SK-N-SH treated with all-trans-retinoic acid at 6 μM for 48 hours (cell line): ENCODE measurements at regions not wholly inside any gene's neighbourhood (a gene's known extent, or its start where the extent isn't known, plus 50 kb on each side); places are given as distances from the start of the nearest gene placed in this dataset.

Experiments
- ATAC-seq: fragments of 200-7000 bp; cut with Tn5 transposase; 3 replicates; pipeline ENCODE4 v1.9.1; 2020; ENCODE audit warnings: mild to moderate bottlenecking, moderate library complexity
- ARNTL ChIP-seq: fragments of 450-650 bp; formaldehyde crosslinking; IDR thresholded peaks from 2 replicates; pipeline ENCODE4 v1.5.0; 2020; ENCODE audit warnings: low read depth, mild to moderate bottlenecking, moderate library complexity, borderline replicate concordance
- BACH2 ChIP-seq: fragments of 250-450 bp; sonication (Bioruptor Pico); IDR thresholded peaks from 2 replicates; pipeline ENCODE4 v1.9.0; 2021; ENCODE audit warnings: mild to moderate bottlenecking, borderline replicate concordance
- CSDC2 ChIP-seq: fragments of 250-450 bp; sonication (Bioruptor Pico); IDR thresholded peaks from 2 replicates; pipeline ENCODE4 v1.5.0; 2020; ENCODE audit warnings: mild to moderate bottlenecking, moderate library complexity
- ESRRG ChIP-seq: fragments of 250-450 bp; sonication (Bioruptor Pico); IDR thresholded peaks from 2 replicates; pipeline ENCODE4 v1.6.1; 2021; ENCODE audit warnings: mild to moderate bottlenecking
- GLIS3 ChIP-seq: fragments of 250-450 bp; sonication (Bioruptor Pico); IDR thresholded peaks from 2 replicates; pipeline ENCODE4 v1.5.0; 2020; ENCODE audit warnings: mild to moderate bottlenecking, moderate library complexity
- ISL1 ChIP-seq: fragments of 250-450 bp; sonication (Bioruptor Pico); IDR thresholded peaks from 2 replicates; pipeline ENCODE4 v2.1.2; 2022; ENCODE audit warnings: mild to moderate bottlenecking, moderate library complexity
- OSR1 ChIP-seq: fragments of 250-450 bp; sonication (Bioruptor Pico); IDR thresholded peaks from 2 replicates; pipeline ENCODE4 v1.8.0; 2022; ENCODE audit warnings: moderate library complexity, mild to moderate bottlenecking, inconsistent platforms
- PPARA ChIP-seq: fragments of 250-450 bp; sonication (Bioruptor Pico); IDR thresholded peaks from 2 replicates; pipeline ENCODE4 v1.5.0; 2020; ENCODE audit warnings: mild to moderate bottlenecking, borderline replicate concordance
- RARB ChIP-seq: fragments of 250-450 bp; sonication (Bioruptor Pico); IDR thresholded peaks from 2 replicates; pipeline ENCODE4 v1.8.0; 2021; ENCODE audit warnings: mild to moderate bottlenecking, moderate library complexity
- SNAI2 ChIP-seq: fragments of 250-450 bp; sonication (Bioruptor Pico); IDR thresholded peaks from 2 replicates; pipeline ENCODE4 v1.5.0; 2020; ENCODE audit warnings: mild to moderate bottlenecking, moderate library complexity
- TOX ChIP-seq: fragments of 250-450 bp; sonication (Bioruptor Pico); IDR thresholded peaks from 2 replicates; pipeline ENCODE4 v1.8.0; 2021; ENCODE audit warnings: mild to moderate bottlenecking, moderate library complexity, borderline replicate concordance
- ZC3H10 ChIP-seq: fragments of 250-450 bp; sonication (Bioruptor Pico); IDR thresholded peaks from 2 replicates; pipeline ENCODE4 v1.5.1; 2021; ENCODE audit warnings: mild to moderate bottlenecking, moderate library complexity
- ZFP3 ChIP-seq: fragments of 250-450 bp; sonication (Bioruptor Pico); IDR thresholded peaks from 2 replicates; pipeline ENCODE4 v1.5.0; 2020; ENCODE audit warnings: mild to moderate bottlenecking, moderate library complexity
- ZFP30 ChIP-seq: fragments of 450-650 bp; formaldehyde crosslinking; IDR thresholded peaks from 2 replicates; pipeline ENCODE4 v1.5.0; 2022; ENCODE audit warnings: mild to moderate bottlenecking, moderate library complexity
- ZNF565 ChIP-seq: fragments of 450-650 bp; formaldehyde crosslinking; conservative IDR thresholded peaks from 2 replicates; pipeline ENCODE4 v1.5.0; 2020; ENCODE audit warnings: low read depth, mild to moderate bottlenecking, moderate library complexity
- ZNF70 ChIP-seq: fragments of 450-650 bp; formaldehyde crosslinking; IDR thresholded peaks from 2 replicates; pipeline ENCODE4 v1.5.0; 2020; ENCODE audit warnings: mild to moderate bottlenecking, moderate library complexity
- ZNF8 ChIP-seq: fragments of 450-650 bp; formaldehyde crosslinking; IDR thresholded peaks from 2 replicates; pipeline ENCODE4 v1.5.0; 2020; ENCODE audit warnings: mild to moderate bottlenecking, moderate library complexity
- TF ChIP-seq, protein P1 (sequence below): fragments of 250-450 bp; sonication (Bioruptor Pico); IDR thresholded peaks from 2 replicates; pipeline ENCODE4 v1.8.0; 2020; ENCODE audit warnings: mild to moderate bottlenecking, moderate library complexity, borderline replicate concordance
- TF ChIP-seq, protein P2 (sequence below): fragments of 250-450 bp; sonication (Bioruptor Pico); IDR thresholded peaks from 2 replicates; pipeline ENCODE4 v1.8.0; 2021; ENCODE audit warnings: low read depth, mild to moderate bottlenecking, moderate library complexity, borderline replicate concordance
- TF ChIP-seq, protein P3 (sequence below): fragments of 250-450 bp; sonication (Bioruptor Pico); IDR thresholded peaks from 2 replicates; pipeline ENCODE4 v1.5.1; 2020; ENCODE audit warnings: low read depth, mild to moderate bottlenecking, moderate library complexity
- TF ChIP-seq, protein P4 (sequence below): fragments of 250-450 bp; sonication (Bioruptor Pico); IDR thresholded peaks from 2 replicates; pipeline ENCODE4 v1.5.1; 2021; ENCODE audit warnings: mild to moderate bottlenecking, moderate library complexity

DNA sequence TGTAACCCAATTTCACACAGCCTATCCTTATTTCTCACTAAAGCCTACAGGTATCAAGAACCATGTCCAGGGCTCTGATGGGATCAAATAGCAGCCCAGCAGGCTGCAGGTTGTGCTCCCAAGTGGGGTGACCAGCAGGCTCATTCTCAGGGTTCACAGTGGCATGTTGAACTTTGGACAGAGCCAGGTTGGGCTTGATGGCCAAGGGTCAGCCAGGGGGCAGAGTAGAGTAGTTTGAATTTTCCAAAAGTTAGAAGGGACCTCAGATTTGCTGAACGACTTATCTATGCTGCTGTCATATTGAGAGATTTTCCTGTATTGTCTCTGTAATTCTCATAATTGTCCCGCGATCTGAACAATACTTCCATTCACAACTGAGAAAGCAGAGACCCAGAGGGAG, 310.8 kb upstream of the BOD1L1 start (continued):
- TF ChIP-seq, protein P1, sequence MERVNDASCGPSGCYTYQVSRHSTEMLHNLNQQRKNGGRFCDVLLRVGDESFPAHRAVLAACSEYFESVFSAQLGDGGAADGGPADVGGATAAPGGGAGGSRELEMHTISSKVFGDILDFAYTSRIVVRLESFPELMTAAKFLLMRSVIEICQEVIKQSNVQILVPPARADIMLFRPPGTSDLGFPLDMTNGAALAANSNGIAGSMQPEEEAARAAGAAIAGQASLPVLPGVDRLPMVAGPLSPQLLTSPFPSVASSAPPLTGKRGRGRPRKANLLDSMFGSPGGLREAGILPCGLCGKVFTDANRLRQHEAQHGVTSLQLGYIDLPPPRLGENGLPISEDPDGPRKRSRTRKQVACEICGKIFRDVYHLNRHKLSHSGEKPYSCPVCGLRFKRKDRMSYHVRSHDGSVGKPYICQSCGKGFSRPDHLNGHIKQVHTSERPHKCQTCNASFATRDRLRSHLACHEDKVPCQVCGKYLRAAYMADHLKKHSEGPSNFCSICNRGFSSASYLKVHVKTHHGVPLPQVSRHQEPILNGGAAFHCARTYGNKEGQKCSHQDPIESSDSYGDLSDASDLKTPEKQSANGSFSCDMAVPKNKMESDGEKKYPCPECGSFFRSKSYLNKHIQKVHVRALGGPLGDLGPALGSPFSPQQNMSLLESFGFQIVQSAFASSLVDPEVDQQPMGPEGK (CRISPR knock-in tag), result no peak
- TF ChIP-seq ZC3H10 (CRISPR knock-in tag) (no peak), CSDC2 (CRISPR knock-in tag) (no peak), ARNTL (CRISPR knock-in tag) (no peak), OSR1 (CRISPR knock-in tag) (no peak), ZFP30 (no peak), ZFP3 (no peak), TOX (CRISPR knock-in tag) (no peak)
- TF ChIP-seq, protein P2, sequence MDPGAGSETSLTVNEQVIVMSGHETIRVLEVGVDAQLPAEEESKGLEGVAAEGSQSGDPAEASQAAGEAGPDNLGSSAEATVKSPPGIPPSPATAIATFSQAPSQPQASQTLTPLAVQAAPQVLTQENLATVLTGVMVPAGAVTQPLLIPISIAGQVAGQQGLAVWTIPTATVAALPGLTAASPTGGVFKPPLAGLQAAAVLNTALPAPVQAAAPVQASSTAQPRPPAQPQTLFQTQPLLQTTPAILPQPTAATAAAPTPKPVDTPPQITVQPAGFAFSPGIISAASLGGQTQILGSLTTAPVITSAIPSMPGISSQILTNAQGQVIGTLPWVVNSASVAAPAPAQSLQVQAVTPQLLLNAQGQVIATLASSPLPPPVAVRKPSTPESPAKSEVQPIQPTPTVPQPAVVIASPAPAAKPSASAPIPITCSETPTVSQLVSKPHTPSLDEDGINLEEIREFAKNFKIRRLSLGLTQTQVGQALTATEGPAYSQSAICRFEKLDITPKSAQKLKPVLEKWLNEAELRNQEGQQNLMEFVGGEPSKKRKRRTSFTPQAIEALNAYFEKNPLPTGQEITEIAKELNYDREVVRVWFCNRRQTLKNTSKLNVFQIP, result no peak
- TF ChIP-seq, all 23 proteins: peak for 0

DNA sequence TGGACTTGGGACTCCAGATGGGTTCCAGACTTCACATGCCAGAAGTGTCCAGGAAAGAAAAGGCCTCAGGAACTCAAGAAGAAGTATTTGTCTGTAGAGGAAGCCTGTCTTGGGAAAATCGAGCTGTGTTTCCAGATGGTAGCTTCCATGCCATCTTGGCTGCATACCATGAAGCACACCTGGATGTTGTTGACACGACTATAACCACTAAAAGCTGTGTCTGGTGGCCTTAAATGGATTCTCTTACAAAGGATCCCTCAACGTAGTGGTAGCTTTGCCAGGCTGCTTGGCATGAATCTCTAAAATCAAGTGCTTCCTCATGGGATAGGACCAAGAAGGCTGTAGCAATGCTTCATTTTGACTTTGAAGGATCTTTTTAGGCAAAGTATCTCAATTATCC, 313.4 kb upstream of the BOD1L1 start:
- no peak for ATAC-seq
- no peak for TF ChIP-seq RARB (CRISPR knock-in tag)
- TF ChIP-seq CSDC2 (CRISPR knock-in tag), result no peak
- TF ChIP-seq ESRRG, result no peak
- TF ChIP-seq, protein P1 (CRISPR knock-in tag), result no peak
- TF ChIP-seq TOX (CRISPR knock-in tag), result no peak
- TF ChIP-seq, protein P3, sequence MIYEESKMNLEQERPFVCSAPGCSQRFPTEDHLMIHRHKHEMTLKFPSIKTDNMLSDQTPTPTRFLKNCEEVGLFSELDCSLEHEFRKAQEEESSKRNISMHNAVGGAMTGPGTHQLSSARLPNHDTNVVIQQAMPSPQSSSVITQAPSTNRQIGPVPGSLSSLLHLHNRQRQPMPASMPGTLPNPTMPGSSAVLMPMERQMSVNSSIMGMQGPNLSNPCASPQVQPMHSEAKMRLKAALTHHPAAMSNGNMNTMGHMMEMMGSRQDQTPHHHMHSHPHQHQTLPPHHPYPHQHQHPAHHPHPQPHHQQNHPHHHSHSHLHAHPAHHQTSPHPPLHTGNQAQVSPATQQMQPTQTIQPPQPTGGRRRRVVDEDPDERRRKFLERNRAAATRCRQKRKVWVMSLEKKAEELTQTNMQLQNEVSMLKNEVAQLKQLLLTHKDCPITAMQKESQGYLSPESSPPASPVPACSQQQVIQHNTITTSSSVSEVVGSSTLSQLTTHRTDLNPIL (CRISPR knock-in tag), result no peak
- no peak for TF ChIP-seq ZFP3
- no peak for TF ChIP-seq ZNF565
- no peak for TF ChIP-seq OSR1 (CRISPR knock-in tag)
- no peak for TF ChIP-seq ZNF8 (CRISPR knock-in tag)
- TF ChIP-seq, protein P4, sequence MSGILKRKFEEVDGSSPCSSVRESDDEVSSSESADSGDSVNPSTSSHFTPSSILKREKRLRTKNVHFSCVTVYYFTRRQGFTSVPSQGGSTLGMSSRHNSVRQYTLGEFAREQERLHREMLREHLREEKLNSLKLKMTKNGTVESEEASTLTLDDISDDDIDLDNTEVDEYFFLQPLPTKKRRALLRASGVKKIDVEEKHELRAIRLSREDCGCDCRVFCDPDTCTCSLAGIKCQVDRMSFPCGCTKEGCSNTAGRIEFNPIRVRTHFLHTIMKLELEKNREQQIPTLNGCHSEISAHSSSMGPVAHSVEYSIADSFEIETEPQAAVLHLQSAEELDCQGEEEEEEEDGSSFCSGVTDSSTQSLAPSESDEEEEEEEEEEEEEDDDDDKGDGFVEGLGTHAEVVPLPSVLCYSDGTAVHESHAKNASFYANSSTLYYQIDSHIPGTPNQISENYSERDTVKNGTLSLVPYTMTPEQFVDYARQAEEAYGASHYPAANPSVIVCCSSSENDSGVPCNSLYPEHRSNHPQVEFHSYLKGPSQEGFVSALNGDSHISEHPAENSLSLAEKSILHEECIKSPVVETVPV, result no peak
- no peak for TF ChIP-seq PPARA (CRISPR knock-in tag)
- TF ChIP-seq ISL1 (CRISPR knock-in tag), result no peak
- TF ChIP-seq, protein P2, result no peak
- TF ChIP-seq ARNTL (CRISPR knock-in tag), result no peak
- no peak for TF ChIP-seq ZC3H10 (CRISPR knock-in tag)
- no peak for TF ChIP-seq GLIS3 (CRISPR knock-in tag)
- no peak for TF ChIP-seq ZFP30

DNA sequence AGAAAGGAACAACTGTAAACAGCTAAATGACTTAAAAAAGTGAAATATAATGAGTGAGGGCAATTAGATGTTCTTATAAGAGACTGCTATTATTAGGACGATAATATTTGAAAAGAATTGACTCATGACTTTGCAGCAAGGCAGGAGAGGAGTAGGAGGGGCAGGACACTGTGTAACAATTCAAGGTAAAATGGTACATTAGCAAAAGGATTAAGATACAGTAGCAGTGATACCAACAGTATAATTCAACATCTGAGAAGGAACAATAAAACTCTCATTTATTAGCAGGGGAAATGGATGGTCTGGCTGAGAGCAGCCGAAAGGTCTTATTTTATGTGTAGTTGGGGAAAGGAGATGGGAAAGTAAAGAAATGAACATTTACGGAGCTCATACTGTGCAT, 315.5 kb upstream of the BOD1L1 start:
- no peak for TF ChIP-seq ZFP30
- no peak for TF ChIP-seq ZNF8 (CRISPR knock-in tag)
- TF ChIP-seq, protein P2, result no peak
- TF ChIP-seq ZNF565, result no peak
- TF ChIP-seq SNAI2, result no peak
- TF ChIP-seq, protein P1 (CRISPR knock-in tag), result no peak
- TF ChIP-seq BACH2 (CRISPR knock-in tag), result no peak
- no peak for TF ChIP-seq ZNF70 (CRISPR knock-in tag)
- ATAC-seq, result no peak
